ENCODE measurements at regions not wholly inside any gene's neighbourhood (a gene's known extent, or its start where the extent isn't known, plus 50 kb on each side); places are given as distances from the start of the nearest gene placed in this dataset.
A peak's percentile ranks its signal among the peaks of the same experiment; 100 is the strongest.

GRCh38 chr7:157483971-157484410 lies 147.2 kb downstream of the DNAJB6 start:
- Histone ChIP-seq H3K27me3 (ENCODE audit: control insufficient read depth, insufficient read depth) (no peaks in the 10 kb centered on the region), H3K27ac (ENCODE audit: low read length) (no peak overlapping the region), H3K4me1 (ENCODE audit: control insufficient read depth, insufficient read depth, low read length) (no peaks in the 10 kb centered on the region), H3K4me3 (ENCODE audit: low read length) (no peak overlapping the region), H3K9me3 (ENCODE audit: control insufficient read depth, low read length) (no peaks in the 10 kb centered on the region)
- 84% methylated on average over 11 of the region's 11 CpGs for WGBS
- ATAC-seq (no peak), DNase-seq (no peak)
- intact Hi-C loops (cut with DNase I), result no loop called here

GRCh38 chr7:157484411-157485081 lies 147.7 kb downstream of the DNAJB6 start:
- intact Hi-C loops (cut with DNase I), result no loop called here
- 83% methylated on average over 28 of the region's 28 CpGs for WGBS
- H3K9me3 ChIP-seq (ENCODE audit: control insufficient read depth, low read length), result no peaks in the 10 kb centered on the region
- no peak overlapping the region for H3K27ac ChIP-seq (ENCODE audit: low read length)
- H3K27me3 ChIP-seq (ENCODE audit: control insufficient read depth, insufficient read depth), result no peaks in the 10 kb centered on the region
- DNase-seq (no peak), ATAC-seq (peak in 1 of 2 donors; percentile 13)
- H3K4me3 ChIP-seq (ENCODE audit: low read length), result no peak overlapping the region
- no peaks in the 10 kb centered on the region for H3K4me1 ChIP-seq (ENCODE audit: control insufficient read depth, insufficient read depth, low read length)

- no peak overlapping the region for H3K27ac ChIP-seq (ENCODE audit: low read length)
- ATAC-seq (no peak), DNase-seq (no peak)
- no peaks in the 10 kb centered on the region for H3K9me3 ChIP-seq (ENCODE audit: control insufficient read depth, low read length)
- intact Hi-C loops (cut with DNase I), result no loop called here
- H3K4me3 ChIP-seq (ENCODE audit: low read length), result no peak overlapping the region
- no peaks in the 10 kb centered on the region for H3K27me3 ChIP-seq (ENCODE audit: control insufficient read depth, insufficient read depth)
- 75% methylated on average over 12 of the region's 12 CpGs for WGBS
- no peaks in the 10 kb centered on the region for H3K4me1 ChIP-seq (ENCODE audit: control insufficient read depth, insufficient read depth, low read length)
Observed at GRCh38 chr7:157485361-157485831, 148.6 kb downstream of the DNAJB6 start.

GRCh38 chr7:157486007-157486755 lies 149.4 kb downstream of the DNAJB6 start:
- H3K4me3 ChIP-seq (ENCODE audit: low read length), result no peak overlapping the region
- ATAC-seq (no peak), DNase-seq (no peak)
- no peaks in the 10 kb centered on the region for H3K4me1 ChIP-seq (ENCODE audit: control insufficient read depth, insufficient read depth, low read length)
- H3K9me3 ChIP-seq (ENCODE audit: control insufficient read depth, low read length), result no peaks in the 10 kb centered on the region
- H3K27ac ChIP-seq (ENCODE audit: low read length), result no peak overlapping the region
- H3K27me3 ChIP-seq (ENCODE audit: control insufficient read depth, insufficient read depth), result no peaks in the 10 kb centered on the region
- WGBS, result 62% methylated on average over 11 of the region's 11 CpGs
- intact Hi-C loops (cut with DNase I), result no loop called here

- 86% methylated on average over 24 of the region's 24 CpGs for WGBS
- H3K27me3 ChIP-seq (ENCODE audit: control insufficient read depth, insufficient read depth), result no peaks in the 10 kb centered on the region
- intact Hi-C loops (cut with DNase I), result no loop called here
- H3K9me3 ChIP-seq (ENCODE audit: control insufficient read depth, low read length), result no peaks in the 10 kb centered on the region
- no peak overlapping the region for H3K4me3 ChIP-seq (ENCODE audit: low read length)
- H3K27ac ChIP-seq (ENCODE audit: low read length), result no peak overlapping the region
- ATAC-seq (no peak), DNase-seq (no peak)
- no peaks in the 10 kb centered on the region for H3K4me1 ChIP-seq (ENCODE audit: control insufficient read depth, insufficient read depth, low read length)
Observed at GRCh38 chr7:157487046-157487770, 150.4 kb downstream of the DNAJB6 start.

- Histone ChIP-seq H3K9me3 (ENCODE audit: control insufficient read depth, low read length) (no peaks in the 10 kb centered on the region), H3K27me3 (ENCODE audit: control insufficient read depth, insufficient read depth) (no peaks in the 10 kb centered on the region), H3K4me3 (ENCODE audit: low read length) (no peak overlapping the region), H3K27ac (ENCODE audit: low read length) (no peak overlapping the region), H3K4me1 (ENCODE audit: control insufficient read depth, insufficient read depth, low read length) (no peaks in the 10 kb centered on the region)
- WGBS, result 91% methylated on average over 24 of the region's 24 CpGs
- ATAC-seq (no peak), DNase-seq (no peak)
- intact Hi-C loops (cut with DNase I), result no loop called here
Observed at GRCh38 chr7:157488281-157488680, 151.5 kb downstream of the DNAJB6 start.

GRCh38 chr7:157488966-157489365 lies 152.2 kb downstream of the DNAJB6 start:
- Histone ChIP-seq H3K27ac (ENCODE audit: low read length) (no peak overlapping the region), H3K9me3 (ENCODE audit: control insufficient read depth, low read length) (no peaks in the 10 kb centered on the region), H3K27me3 (ENCODE audit: control insufficient read depth, insufficient read depth) (no peaks in the 10 kb centered on the region), H3K4me3 (ENCODE audit: low read length) (no peak overlapping the region), H3K4me1 (ENCODE audit: control insufficient read depth, insufficient read depth, low read length) (no peaks in the 10 kb centered on the region)
- WGBS, result 87% methylated on average over 10 of the region's 10 CpGs
- intact Hi-C loops (cut with DNase I), result no loop called here
- no peak for DNase-seq
- no peak for ATAC-seq
